ENCODE measurements at regions not wholly inside any gene's neighbourhood (a gene's known extent, or its start where the extent isn't known, plus 50 kb on each side); places are given as distances from the start of the nearest gene placed in this dataset.

DNA sequence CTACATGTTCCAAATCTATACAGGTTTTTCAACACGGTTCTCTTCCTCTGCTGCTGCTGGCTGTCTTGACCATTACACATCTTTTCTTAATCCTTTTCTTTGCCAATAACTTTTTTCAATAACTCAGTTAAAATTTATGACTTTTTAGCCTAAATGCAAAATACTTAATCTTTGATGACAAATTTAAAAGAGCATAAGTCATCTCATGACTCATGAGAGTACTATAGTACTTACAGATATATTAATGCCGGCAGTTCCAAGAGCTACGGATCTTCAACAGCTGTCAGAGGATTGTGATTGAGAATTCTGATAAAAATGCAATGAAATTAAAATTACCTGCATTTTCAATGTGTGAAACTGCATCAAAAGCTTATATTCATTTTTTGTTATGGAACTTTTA lies 105.5 kb downstream of the KPNA2 start:
- TF ChIP-seq, protein P1, sequence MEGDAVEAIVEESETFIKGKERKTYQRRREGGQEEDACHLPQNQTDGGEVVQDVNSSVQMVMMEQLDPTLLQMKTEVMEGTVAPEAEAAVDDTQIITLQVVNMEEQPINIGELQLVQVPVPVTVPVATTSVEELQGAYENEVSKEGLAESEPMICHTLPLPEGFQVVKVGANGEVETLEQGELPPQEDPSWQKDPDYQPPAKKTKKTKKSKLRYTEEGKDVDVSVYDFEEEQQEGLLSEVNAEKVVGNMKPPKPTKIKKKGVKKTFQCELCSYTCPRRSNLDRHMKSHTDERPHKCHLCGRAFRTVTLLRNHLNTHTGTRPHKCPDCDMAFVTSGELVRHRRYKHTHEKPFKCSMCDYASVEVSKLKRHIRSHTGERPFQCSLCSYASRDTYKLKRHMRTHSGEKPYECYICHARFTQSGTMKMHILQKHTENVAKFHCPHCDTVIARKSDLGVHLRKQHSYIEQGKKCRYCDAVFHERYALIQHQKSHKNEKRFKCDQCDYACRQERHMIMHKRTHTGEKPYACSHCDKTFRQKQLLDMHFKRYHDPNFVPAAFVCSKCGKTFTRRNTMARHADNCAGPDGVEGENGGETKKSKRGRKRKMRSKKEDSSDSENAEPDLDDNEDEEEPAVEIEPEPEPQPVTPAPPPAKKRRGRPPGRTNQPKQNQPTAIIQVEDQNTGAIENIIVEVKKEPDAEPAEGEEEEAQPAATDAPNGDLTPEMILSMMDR (IDR thresholded peaks at IDR 0.05; ENCODE audit: low read length): no peak
- no peak for TF ChIP-seq EZH2 (IDR thresholded peaks at IDR 0.05; ENCODE audit: borderline replicate concordance, low read length)

Measured in OCI-LY1 (cell line).